GM12873 (cell line): ENCODE measurements at regions not wholly inside any gene's neighbourhood (a gene's known extent, or its start where the extent isn't known, plus 50 kb on each side); places are given as distances from the start of the nearest gene placed in this dataset.

Source experiments
- TF ChIP-seq, protein P1 (sequence below): IDR thresholded peaks from 2 replicates; pipeline ENCODE4 v1.5.1; 2012; ENCODE audit warnings: low read depth, mild to moderate bottlenecking, moderate library complexity, low read length, control low read depth; ENCODE audit not compliant: insufficient read depth; ENCODE audit errors: missing control alignments

GRCh38 chr1:57707631-57708030 lies 283.8 kb upstream of the DAB1 start:
- TF ChIP-seq, protein P1, sequence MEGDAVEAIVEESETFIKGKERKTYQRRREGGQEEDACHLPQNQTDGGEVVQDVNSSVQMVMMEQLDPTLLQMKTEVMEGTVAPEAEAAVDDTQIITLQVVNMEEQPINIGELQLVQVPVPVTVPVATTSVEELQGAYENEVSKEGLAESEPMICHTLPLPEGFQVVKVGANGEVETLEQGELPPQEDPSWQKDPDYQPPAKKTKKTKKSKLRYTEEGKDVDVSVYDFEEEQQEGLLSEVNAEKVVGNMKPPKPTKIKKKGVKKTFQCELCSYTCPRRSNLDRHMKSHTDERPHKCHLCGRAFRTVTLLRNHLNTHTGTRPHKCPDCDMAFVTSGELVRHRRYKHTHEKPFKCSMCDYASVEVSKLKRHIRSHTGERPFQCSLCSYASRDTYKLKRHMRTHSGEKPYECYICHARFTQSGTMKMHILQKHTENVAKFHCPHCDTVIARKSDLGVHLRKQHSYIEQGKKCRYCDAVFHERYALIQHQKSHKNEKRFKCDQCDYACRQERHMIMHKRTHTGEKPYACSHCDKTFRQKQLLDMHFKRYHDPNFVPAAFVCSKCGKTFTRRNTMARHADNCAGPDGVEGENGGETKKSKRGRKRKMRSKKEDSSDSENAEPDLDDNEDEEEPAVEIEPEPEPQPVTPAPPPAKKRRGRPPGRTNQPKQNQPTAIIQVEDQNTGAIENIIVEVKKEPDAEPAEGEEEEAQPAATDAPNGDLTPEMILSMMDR = no peak

DNA sequence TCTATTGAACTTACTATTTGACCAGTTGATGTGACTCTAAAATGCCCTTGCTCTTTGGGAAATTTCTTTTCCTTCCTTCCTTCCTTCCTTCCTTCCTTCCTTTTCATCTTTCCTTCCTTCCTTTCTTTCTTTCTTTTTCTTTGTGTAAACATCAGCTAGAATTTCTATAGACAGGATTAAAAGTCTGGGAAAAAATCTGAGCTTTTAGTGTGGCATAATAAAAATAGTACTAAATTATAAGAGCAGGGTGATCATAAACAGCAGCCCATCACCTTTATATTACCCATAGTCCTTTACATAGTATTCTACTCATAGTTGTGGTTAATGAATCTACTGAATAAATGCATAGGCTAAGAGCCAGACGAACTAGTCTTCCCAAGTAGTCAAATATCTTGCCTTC lies 281.0 kb upstream of the DAB1 start:
- TF ChIP-seq, protein P1 = no peak

- TF ChIP-seq, protein P1 = no peak
Measured at GRCh38 chr1:57704231-57704630, 280.4 kb upstream of the DAB1 start.

DNA sequence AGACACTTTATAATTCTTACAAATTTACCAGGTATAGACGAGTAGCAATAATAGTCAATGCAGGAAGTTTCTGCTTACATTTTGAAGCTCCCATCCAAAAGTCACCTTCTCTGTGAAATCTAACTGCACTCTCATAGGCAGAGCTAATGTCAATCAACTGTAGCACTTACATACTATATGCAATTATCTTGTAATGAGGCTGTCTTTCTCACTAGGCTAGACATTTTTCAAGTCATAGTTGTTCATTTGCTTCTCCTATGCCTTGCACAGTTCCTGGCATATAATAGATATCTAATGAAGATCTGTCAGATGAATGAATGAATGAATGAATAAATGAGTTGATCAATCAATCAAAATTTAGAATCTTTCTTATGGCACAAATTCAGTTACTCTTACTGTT lies 273.0 kb upstream of the DAB1 start:
- TF ChIP-seq, protein P1 = no peak

- TF ChIP-seq, protein P1 = no peak
Measured at GRCh38 chr1:57696043-57696442, 272.2 kb upstream of the DAB1 start.

- TF ChIP-seq, protein P1 = no peak
Measured at GRCh38 chr1:57686306-57686705, 262.4 kb upstream of the DAB1 start.

DNA sequence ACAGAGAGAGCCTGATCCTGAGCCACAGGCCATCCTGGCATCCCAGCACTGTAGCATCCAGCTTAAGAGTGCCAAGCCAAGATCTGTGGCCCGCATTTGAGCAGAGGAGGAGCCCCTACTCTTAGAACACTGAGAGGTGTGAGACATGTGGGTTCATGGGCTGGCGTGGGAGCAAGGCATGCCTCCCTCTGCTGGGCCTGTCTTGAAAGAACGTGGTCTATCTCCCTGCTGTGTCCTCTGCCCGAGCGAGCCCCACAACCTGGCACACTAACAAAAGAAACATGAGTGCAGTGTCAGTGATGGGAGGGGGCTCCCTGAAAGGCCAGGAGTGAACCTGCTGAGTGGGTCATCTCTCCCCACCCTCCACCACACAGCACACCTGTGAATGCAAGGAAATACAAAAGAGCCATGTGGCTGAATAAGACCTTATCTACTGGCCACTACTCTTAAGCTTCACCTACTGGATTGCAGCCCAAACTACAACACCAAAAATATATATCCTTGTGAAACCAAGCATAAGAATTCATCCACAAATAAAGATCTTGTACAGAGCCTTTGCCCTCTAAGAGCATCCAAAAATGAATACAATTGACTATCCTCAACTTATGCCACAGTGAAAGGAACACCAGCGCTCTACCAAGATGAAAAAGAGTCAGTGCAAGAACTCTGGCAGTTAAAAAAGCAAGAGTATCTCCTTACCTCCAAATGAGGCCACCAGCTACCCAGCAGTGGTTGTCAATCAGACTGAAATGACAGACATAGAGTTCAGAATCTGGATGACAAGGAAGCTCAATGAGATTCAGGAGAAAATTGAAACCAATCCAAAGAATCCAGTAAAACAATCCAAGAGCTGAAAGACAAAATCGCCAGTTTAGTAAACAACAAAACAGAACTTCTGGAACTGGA lies 259.4 kb upstream of the DAB1 start:
- TF ChIP-seq, protein P1 = no peak
